ENCODE measurements at regions not wholly inside any gene's neighbourhood (a gene's known extent, or its start where the extent isn't known, plus 50 kb on each side); places are given as distances from the start of the nearest gene placed in this dataset.
"Not testable (repeated sequence)": the region's sequence is repeated elsewhere in the genome, so short reads cannot be mapped to it uniquely, and the experiment has no call there.

- peak; percentile 34 for DNase-seq (ENCODE audit: low spot score)
Observed at GRCh38 chr10:57692255-57692980, 575.3 kb downstream of the IPMK start.

GRCh38 chr10:57689596-57690297 is 577.9 kb downstream of the IPMK start:
- DNase-seq (ENCODE audit: low spot score), result no peak

- no peak for DNase-seq (ENCODE audit: low spot score)
Observed at GRCh38 chr10:57679916-57680315, 587.8 kb downstream of the IPMK start.

- DNase-seq (ENCODE audit: low spot score), result no peak
Observed at GRCh38 chr10:57675125-57675524, 592.6 kb downstream of the IPMK start.

- no peak for DNase-seq (ENCODE audit: low spot score)
Observed at GRCh38 chr10:57673446-57673960, 594.2 kb downstream of the IPMK start.

GRCh38 chr10:57664815-57665214 is 602.9 kb downstream of the IPMK start:
- DNase-seq (ENCODE audit: low spot score), result no peak

GRCh38 chr10:57663401-57663800 is 604.3 kb downstream of the IPMK start:
- no peak for DNase-seq (ENCODE audit: low spot score)

- DNase-seq (ENCODE audit: low spot score), result no peak
Observed at GRCh38 chr10:57661206-57661605, 606.5 kb downstream of the IPMK start.

- DNase-seq (ENCODE audit: low spot score), result peak; percentile 84
Observed at GRCh38 chr10:57657164-57657765, 610.4 kb downstream of the IPMK start.

- DNase-seq (ENCODE audit: low spot score), result no peak
Observed at GRCh38 chr10:57654856-57655255, 612.8 kb downstream of the IPMK start.

GRCh38 chr10:57645108-57645507 is 622.6 kb downstream of the IPMK start:
- DNase-seq (ENCODE audit: low spot score), result not testable (repeated sequence)

GRCh38 chr10:57638411-57638810 is 629.3 kb downstream of the IPMK start:
- DNase-seq (ENCODE audit: low spot score), result no peak

GRCh38 chr10:57628592-57629284 is 639.0 kb downstream of the IPMK start:
- DNase-seq (ENCODE audit: low spot score), result peak; percentile 77

- DNase-seq (ENCODE audit: low spot score), result no peak
Observed at GRCh38 chr10:57627642-57628178, 640.0 kb downstream of the IPMK start.

GRCh38 chr10:57624856-57625592 is 642.7 kb downstream of the IPMK start:
- DNase-seq (ENCODE audit: low spot score), result no peak

GRCh38 chr10:57624066-57624465 is 643.6 kb downstream of the IPMK start:
- DNase-seq (ENCODE audit: low spot score), result no peak

GRCh38 chr10:57621466-57621865 is 646.2 kb downstream of the IPMK start:
- no peak for DNase-seq (ENCODE audit: low spot score)

- no peak for DNase-seq (ENCODE audit: low spot score)
Observed at GRCh38 chr10:57605948-57606485, 661.7 kb downstream of the IPMK start.

GRCh38 chr10:57599440-57599839 is 668.3 kb downstream of the IPMK start:
- no peak for DNase-seq (ENCODE audit: low spot score)

GRCh38 chr10:57593983-57594573 is 673.6 kb downstream of the IPMK start:
- DNase-seq (ENCODE audit: low spot score), result peak; percentile 21
